MCF 10A (cell line): ENCODE measurements at regions not wholly inside any gene's neighbourhood (a gene's known extent, or its start where the extent isn't known, plus 50 kb on each side); places are given as distances from the start of the nearest gene placed in this dataset.

Source experiments
- BruUV-seq: library from RNA; stranded (reverse); fragments of 400-500 nt; replicated peaks from 2 replicates; lab custom pipeline; 2021; lab: Mats Ljungman, UMichigan
- CTCF ChIA-PET: fragments of 300-600 bp; sonication (Branson Sonifier 250); formaldehyde crosslinking; extraction: SDS; loops from one replicate; lab custom pipeline; 2021; ENCODE audit warnings: antibody characterized with exemption, inconsistent platforms; lab: Yijun Ruan, JAX
- POLR2A ChIA-PET: fragments of 300-600, 350-650 bp; sonication (Branson Sonifier 250); formaldehyde crosslinking; extraction: SDS; loops from one replicate; lab custom pipeline; 2020; ENCODE audit warnings: antibody characterized with exemption, inconsistent platforms; lab: Yijun Ruan, JAX
- DNase-seq: peaks from one replicate; pipeline ENCODE4 v3.0.0-alpha.2; 2018; ENCODE audit not compliant: unreplicated experiment
- H3K27ac Mint-ChIP-seq: one replicate; pipeline ENCODE4 v1.8.0; 2022; ENCODE audit warnings: mild to moderate bottlenecking, low read depth, mixed read lengths; ENCODE audit not compliant: unreplicated experiment
- H3K27me3 Mint-ChIP-seq: one replicate; pipeline ENCODE4 v1.8.0; 2022; ENCODE audit warnings: mixed read lengths; ENCODE audit not compliant: insufficient read depth, unreplicated experiment
- H3K36me3 Mint-ChIP-seq: one replicate; pipeline ENCODE4 v1.8.0; 2022; ENCODE audit warnings: mild to moderate bottlenecking, moderate library complexity, mixed read lengths; ENCODE audit not compliant: insufficient read depth, unreplicated experiment
- H3K4me1 Mint-ChIP-seq: one replicate; pipeline ENCODE4 v1.8.0; 2022; ENCODE audit warnings: mixed read lengths; ENCODE audit not compliant: insufficient read depth, unreplicated experiment
- H3K4me3 Mint-ChIP-seq: one replicate; pipeline ENCODE4 v1.8.0; 2022; ENCODE audit warnings: mild to moderate bottlenecking, moderate library complexity, mixed read lengths; ENCODE audit not compliant: unreplicated experiment
- H3K9me3 Mint-ChIP-seq: one replicate; pipeline ENCODE4 v1.8.0; 2022; ENCODE audit warnings: mixed read lengths; ENCODE audit not compliant: unreplicated experiment
- intact Hi-C: fragments of 100-400 bp; cut with micrococcal nuclease; formaldehyde crosslinking; loops from 2 replicates; pipeline ENCODE4 v1.14.1; 2022
- TF ChIP-seq, protein P1 (sequence below): fragments of 200-600 bp; IDR thresholded peaks from one replicate; pipeline ENCODE4 v1.8.0; 2022; ENCODE audit warnings: antibody characterized with exemption, mild to moderate bottlenecking; ENCODE audit not compliant: unreplicated experiment

DNA sequence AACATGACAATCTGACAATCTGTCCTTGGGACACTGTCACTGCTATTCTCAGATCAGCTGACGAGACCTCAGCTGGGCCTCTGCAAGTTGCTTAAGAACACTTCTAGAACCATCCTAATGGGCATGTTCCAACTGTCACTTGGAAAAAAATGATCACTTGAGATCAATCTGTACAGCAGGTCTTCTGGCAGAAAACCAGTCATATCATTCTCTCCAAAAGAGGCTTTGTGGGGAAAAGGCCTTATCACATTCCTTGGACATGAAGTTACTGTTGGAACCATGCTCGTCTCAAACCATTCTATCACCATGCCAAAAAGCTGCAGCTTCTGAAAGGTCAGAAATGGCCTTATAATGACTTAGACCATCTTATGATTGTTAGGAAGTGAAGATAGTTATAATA lies 744.2 kb downstream of the USP25 start:
- Mint-ChIP-seq H3K27me3 (no peaks in the 10 kb centered on the region), H3K4me3 (no peak overlapping the region), H3K4me1 (no peaks in the 10 kb centered on the region), H3K36me3 (no peaks in the 10 kb centered on the region), H3K27ac (no peak overlapping the region), H3K9me3 (no peaks in the 10 kb centered on the region)
- intact Hi-C loops: no loop called here
- BruUV-seq: no TSS peak
- TF ChIP-seq, protein P1, sequence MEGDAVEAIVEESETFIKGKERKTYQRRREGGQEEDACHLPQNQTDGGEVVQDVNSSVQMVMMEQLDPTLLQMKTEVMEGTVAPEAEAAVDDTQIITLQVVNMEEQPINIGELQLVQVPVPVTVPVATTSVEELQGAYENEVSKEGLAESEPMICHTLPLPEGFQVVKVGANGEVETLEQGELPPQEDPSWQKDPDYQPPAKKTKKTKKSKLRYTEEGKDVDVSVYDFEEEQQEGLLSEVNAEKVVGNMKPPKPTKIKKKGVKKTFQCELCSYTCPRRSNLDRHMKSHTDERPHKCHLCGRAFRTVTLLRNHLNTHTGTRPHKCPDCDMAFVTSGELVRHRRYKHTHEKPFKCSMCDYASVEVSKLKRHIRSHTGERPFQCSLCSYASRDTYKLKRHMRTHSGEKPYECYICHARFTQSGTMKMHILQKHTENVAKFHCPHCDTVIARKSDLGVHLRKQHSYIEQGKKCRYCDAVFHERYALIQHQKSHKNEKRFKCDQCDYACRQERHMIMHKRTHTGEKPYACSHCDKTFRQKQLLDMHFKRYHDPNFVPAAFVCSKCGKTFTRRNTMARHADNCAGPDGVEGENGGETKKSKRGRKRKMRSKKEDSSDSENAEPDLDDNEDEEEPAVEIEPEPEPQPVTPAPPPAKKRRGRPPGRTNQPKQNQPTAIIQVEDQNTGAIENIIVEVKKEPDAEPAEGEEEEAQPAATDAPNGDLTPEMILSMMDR: no peak
- ChIA-PET CTCF (interaction anchor here (0.7 kb wide), 1 partner anchor 41 kb away, joined by 3 read pairs; no protein-coding TSS in a partner anchor), POLR2A (no interaction called here)
- no peak for DNase-seq

DNA sequence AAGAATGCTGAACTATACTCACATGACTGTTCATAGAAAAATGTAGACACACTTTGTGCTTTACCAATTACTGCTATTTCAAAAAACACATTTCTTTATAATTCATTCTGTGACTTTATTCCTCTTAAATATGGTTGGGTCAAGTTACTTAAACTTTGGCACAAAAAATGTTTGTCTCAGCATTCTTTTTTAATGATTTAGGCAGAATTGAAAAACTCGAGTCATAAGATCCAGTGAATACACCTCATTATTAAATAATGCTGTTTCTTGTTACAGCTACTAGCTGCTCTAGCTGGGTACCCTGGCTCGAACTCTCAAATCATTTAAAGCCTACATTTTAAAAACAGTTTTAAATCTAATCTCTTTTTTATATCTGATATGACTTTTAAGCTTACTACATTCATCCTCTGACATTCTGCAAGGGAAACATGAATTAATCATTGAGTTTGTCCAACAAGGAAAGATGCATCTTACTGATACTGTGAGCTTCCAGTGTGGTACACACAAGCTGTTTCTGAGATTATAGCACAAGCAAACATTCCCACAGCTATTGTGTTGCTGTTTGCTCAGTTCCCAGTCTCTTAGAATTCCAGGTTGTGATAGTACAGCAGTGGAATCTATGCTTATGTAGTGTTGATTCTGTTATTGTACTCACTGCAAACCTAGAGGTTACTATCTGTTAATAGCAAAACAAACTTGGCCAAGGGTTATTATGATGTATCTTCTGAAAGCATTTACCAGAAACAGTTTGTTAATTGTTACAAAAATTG lies 746.5 kb downstream of the USP25 start:
- no peak overlapping the region for H3K27ac Mint-ChIP-seq
- H3K4me3 Mint-ChIP-seq: no peak overlapping the region
- DNase-seq: no peak
- H3K9me3 Mint-ChIP-seq: peaks cover 9% of the 10 kb centered on the region
- H3K27me3 Mint-ChIP-seq: no peaks in the 10 kb centered on the region
- no peaks in the 10 kb centered on the region for H3K4me1 Mint-ChIP-seq
- intact Hi-C loops: no loop called here
- TF ChIP-seq, protein P1: no peak
- BruUV-seq: no TSS peak
- ChIA-PET POLR2A (interaction anchor here (0.6 to 1.3 kb wide), 2 partner anchors 60 to 87 kb away, joined by 3 read pairs; no protein-coding TSS in a partner anchor), CTCF (interaction anchor here (0.6 kb wide), 1 partner anchor 444 kb away, joined by 3 read pairs; no protein-coding TSS in a partner anchor)
- no peaks in the 10 kb centered on the region for H3K36me3 Mint-ChIP-seq

DNA sequence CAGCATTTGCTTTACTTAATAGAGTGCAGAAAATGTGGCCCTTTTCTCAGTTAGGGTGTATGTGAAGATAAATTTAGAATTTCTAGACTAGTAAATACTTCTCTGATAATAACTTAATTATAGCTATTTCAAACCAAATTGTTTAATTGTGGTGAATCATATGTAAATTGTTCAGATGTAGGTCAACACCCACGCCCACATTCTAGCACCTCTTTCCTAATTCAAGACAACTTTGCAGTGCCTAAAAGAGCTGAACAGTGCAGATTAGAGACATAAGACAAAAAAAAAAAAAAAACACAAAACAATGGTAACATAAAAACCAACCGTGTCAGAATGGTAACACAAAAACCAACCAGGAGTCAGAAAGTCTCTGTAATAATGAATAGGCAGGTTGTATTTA lies 758.3 kb downstream of the USP25 start:
- TF ChIP-seq, protein P1: no peak
- no peaks in the 10 kb centered on the region for H3K27me3 Mint-ChIP-seq
- no TSS peak for BruUV-seq
- H3K4me3 Mint-ChIP-seq: no peak overlapping the region
- ChIA-PET CTCF (interaction anchor here (0.7 kb wide), 1 partner anchor 93 kb away, joined by 3 read pairs; no protein-coding TSS in a partner anchor), POLR2A (interaction anchor here (0.6 to 1.7 kb wide), 2 partner anchors 13 to 100 kb away, joined by 3 read pairs; no protein-coding TSS in a partner anchor)
- DNase-seq: no peak
- no peaks in the 10 kb centered on the region for H3K4me1 Mint-ChIP-seq
- no peak overlapping the region for H3K27ac Mint-ChIP-seq
- no peaks in the 10 kb centered on the region for H3K36me3 Mint-ChIP-seq
- H3K9me3 Mint-ChIP-seq: peaks cover 6% of the 10 kb centered on the region
- intact Hi-C loops: no loop called here

DNA sequence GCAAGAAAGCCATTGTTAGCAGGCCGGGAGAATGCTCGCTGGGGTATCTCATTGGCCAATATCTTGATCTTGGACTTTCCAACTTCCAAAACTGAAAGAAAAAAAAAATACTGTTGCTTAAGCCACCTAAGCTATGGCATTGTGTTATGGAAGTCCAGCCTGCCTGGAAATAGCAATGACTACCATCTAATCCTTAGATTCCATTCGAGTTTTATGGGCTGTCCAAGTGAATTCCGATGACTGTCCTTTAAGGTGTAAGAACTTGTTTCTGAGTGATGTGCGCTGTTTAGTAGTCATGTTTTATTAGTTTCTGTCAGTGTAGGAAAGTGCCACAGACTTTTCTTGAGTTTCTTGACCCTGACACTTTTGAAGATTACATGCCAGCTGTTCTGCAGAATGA lies 762.6 kb downstream of the USP25 start:
- intact Hi-C loops: no loop called here
- CTCF ChIA-PET: no interaction called here
- no peaks in the 10 kb centered on the region for H3K4me1 Mint-ChIP-seq
- no peak for DNase-seq
- H3K27me3 Mint-ChIP-seq: no peaks in the 10 kb centered on the region
- H3K4me3 Mint-ChIP-seq: no peak overlapping the region
- TF ChIP-seq, protein P1: no peak
- no peaks in the 10 kb centered on the region for H3K9me3 Mint-ChIP-seq
- H3K36me3 Mint-ChIP-seq: no peaks in the 10 kb centered on the region
- BruUV-seq: no TSS peak
- H3K27ac Mint-ChIP-seq: no peak overlapping the region
- POLR2A ChIA-PET: no interaction called here
